ENCODE measurements at regions not wholly inside any gene's neighbourhood (a gene's known extent, or its start where the extent isn't known, plus 50 kb on each side); places are given as distances from the start of the nearest gene placed in this dataset.
"Not testable (repeated sequence)": the region's sequence is repeated elsewhere in the genome, so short reads cannot be mapped to it uniquely, and the experiment has no call there.

GRCh38 chr4:186481998-186482790, 73.2 kb downstream of the MTNR1A start:
- no peak for DNase-seq (ENCODE audit: low read depth)

GRCh38 chr4:186475202-186475601, 80.2 kb downstream of the MTNR1A start:
- no peak for DNase-seq (ENCODE audit: low read depth)

GRCh38 chr4:186473933-186474332, 81.4 kb downstream of the MTNR1A start:
- DNase-seq (ENCODE audit: low read depth): no peak

GRCh38 chr4:186472948-186473347, 82.4 kb downstream of the MTNR1A start:
- DNase-seq (ENCODE audit: low read depth): peak; percentile 52

GRCh38 chr4:186471441-186471840, 83.9 kb downstream of the MTNR1A start:
- DNase-seq (ENCODE audit: low read depth): no peak

GRCh38 chr4:186458050-186458449, 97.3 kb downstream of the MTNR1A start:
- no peak for DNase-seq (ENCODE audit: low read depth)

- DNase-seq (ENCODE audit: low read depth): no peak
Measured at GRCh38 chr4:186451982-186452381, 103.4 kb downstream of the MTNR1A start.

GRCh38 chr4:186449954-186450353, 105.4 kb downstream of the MTNR1A start:
- DNase-seq (ENCODE audit: low read depth): no peak

GRCh38 chr4:186445040-186445439, 110.3 kb downstream of the MTNR1A start:
- no peak for DNase-seq (ENCODE audit: low read depth)

GRCh38 chr4:186441502-186441901, 113.9 kb downstream of the MTNR1A start:
- no peak for DNase-seq (ENCODE audit: low read depth)

GRCh38 chr4:186428481-186428880, 126.9 kb downstream of the MTNR1A start:
- DNase-seq (ENCODE audit: low read depth): no peak

- no peak for DNase-seq (ENCODE audit: low read depth)
Measured at GRCh38 chr4:186424745-186425144, 130.6 kb downstream of the MTNR1A start.

- no peak for DNase-seq (ENCODE audit: low read depth)
Measured at GRCh38 chr4:186422296-186422695, 133.1 kb downstream of the MTNR1A start.

GRCh38 chr4:186416451-186417060, 138.8 kb downstream of the MTNR1A start:
- no peak for DNase-seq (ENCODE audit: low read depth)

GRCh38 chr4:186414390-186414789, 141.0 kb downstream of the MTNR1A start:
- no peak for DNase-seq (ENCODE audit: low read depth)

- no peak for DNase-seq (ENCODE audit: low read depth)
Measured at GRCh38 chr4:186405957-186406356, 140.0 kb downstream of the F11 start.

- no peak for DNase-seq (ENCODE audit: low read depth)
Measured at GRCh38 chr4:186404562-186405134, 138.7 kb downstream of the F11 start.

- DNase-seq (ENCODE audit: low read depth): no peak
Measured at GRCh38 chr4:186400676-186401075, 134.7 kb downstream of the F11 start.

GRCh38 chr4:186392017-186392416, 126.0 kb downstream of the F11 start:
- no peak for DNase-seq (ENCODE audit: low read depth)

GRCh38 chr4:186384328-186384727, 118.3 kb downstream of the F11 start:
- not testable (repeated sequence) for DNase-seq (ENCODE audit: low read depth)

GRCh38 chr4:186368281-186368680, 102.3 kb downstream of the F11 start:
- DNase-seq (ENCODE audit: low read depth): no peak

- no peak for DNase-seq (ENCODE audit: low read depth)
Measured at GRCh38 chr4:186366326-186366725, 100.3 kb downstream of the F11 start.

GRCh38 chr4:186363038-186363437, 97.0 kb downstream of the F11 start:
- DNase-seq (ENCODE audit: low read depth): not testable (repeated sequence)
